Natural killer cell (primary cell): ENCODE measurements at regions not wholly inside any gene's neighbourhood (a gene's known extent, or its start where the extent isn't known, plus 50 kb on each side); places are given as distances from the start of the nearest gene placed in this dataset.
A peak's percentile ranks its signal among the peaks of the same experiment; 100 is the strongest.

ENCODE experiments used
- ATAC-seq, 3 donors: fragments of 150-1000 bp in 2 of 3; fragments of 200-7000 bp in 1 of 3; cut with Tn5 transposase; 1 replicate in 1 of 3; 2 replicates in 2 of 3; pipeline ENCODE4 v1.10.0; 2021; ENCODE audit warnings: mild to moderate bottlenecking in 2 of 3, moderate library complexity in 2 of 3
- DNase-seq, 2 donors: peaks; one replicate each; pipeline versions ENCODE4 v3.0.0 to v3.0.0-alpha.2; 2013 to 2021; ENCODE audit warnings: mixed read lengths in 1 of 2
- H3K27ac ChIP-seq: one replicate; pipeline ENCODE4 v1.5.1; 2013; ENCODE audit warnings: mild to moderate bottlenecking, low read length
- H3K27me3 ChIP-seq: one replicate; pipeline ENCODE4 v1.6.1; 2013; ENCODE audit warnings: low read length; ENCODE audit not compliant: control insufficient read depth, insufficient read depth
- H3K36me3 ChIP-seq: one replicate; pipeline ENCODE4 v1.6.1; 2013; ENCODE audit warnings: low read length; ENCODE audit not compliant: control insufficient read depth, insufficient read depth
- H3K4me1 ChIP-seq: one replicate; pipeline ENCODE4 v1.6.1; 2013; ENCODE audit warnings: low read length; ENCODE audit not compliant: control insufficient read depth, insufficient read depth
- H3K4me3 ChIP-seq: one replicate; pipeline ENCODE4 v1.5.1; 2013; ENCODE audit warnings: low read length
- H3K9me3 ChIP-seq: one replicate; pipeline ENCODE4 v1.6.1; 2013; ENCODE audit warnings: low read length; ENCODE audit not compliant: control insufficient read depth, insufficient read depth
- H3K27ac Mint-ChIP-seq, 2 donors: one replicate each; pipeline ENCODE4 v1.8.0; 2022; ENCODE audit warnings: mild to moderate bottlenecking in 2 of 2, mixed read lengths in 2 of 2, moderate library complexity in 1 of 2
- H3K27me3 Mint-ChIP-seq, 2 donors: one replicate each; pipeline ENCODE4 v1.8.0; 2022; ENCODE audit warnings: low read depth in 2 of 2, mixed read lengths in 2 of 2
- H3K36me3 Mint-ChIP-seq: one replicate; pipeline ENCODE4 v1.8.0; 2022; ENCODE audit warnings: mixed read lengths
- H3K4me1 Mint-ChIP-seq, 2 donors: one replicate each; pipeline ENCODE4 v1.8.0; 2022; ENCODE audit warnings: mixed read lengths in 2 of 2
- H3K4me3 Mint-ChIP-seq: one replicate; pipeline ENCODE4 v1.8.0; 2022; ENCODE audit warnings: mild to moderate bottlenecking, moderate library complexity, mixed read lengths
- H3K9me3 Mint-ChIP-seq, 2 donors: one replicate each; pipeline ENCODE4 v1.8.0; 2022; ENCODE audit warnings: mixed read lengths in 2 of 2
- WGBS: methylation state at CpG from one replicate; pipeline ENCODE4 v1.1.7; 2013; ENCODE audit warnings: missing lambda C conversion rate; ENCODE audit not compliant: insufficient coverage; 5-methylcytosine and 5-hydroxymethylcytosine counted together
- intact Hi-C: fragments of 100-400 bp; cut with micrococcal nuclease; formaldehyde crosslinking; loops from one replicate; pipeline ENCODE4 v1.14.2; 2022
- TF ChIP-seq, protein P1 (sequence below): fragments of 200-600 bp; IDR thresholded peaks from one replicate; pipeline ENCODE4 v1.8.0; 2022; ENCODE audit warnings: antibody characterized with exemption

DNA sequence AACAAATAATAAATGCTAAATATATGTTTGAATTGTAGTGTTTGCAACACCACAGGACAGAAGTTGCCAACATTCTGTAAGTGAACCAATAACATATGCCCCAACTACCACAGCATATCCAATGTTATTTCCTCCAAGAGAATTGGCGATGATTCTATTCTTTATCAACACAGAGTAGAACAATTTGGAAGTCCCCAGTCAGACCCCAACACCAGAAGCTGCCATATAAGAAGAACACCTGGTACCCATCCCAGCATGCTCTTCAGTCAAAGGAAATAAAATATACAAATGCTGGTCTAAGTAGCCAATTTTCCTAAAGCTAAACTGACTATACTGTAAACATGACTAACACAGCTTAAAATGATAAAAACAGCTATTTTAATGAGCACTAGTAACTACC, 145.7 kb downstream of the KLF12 start:
- ATAC-seq (no peak), DNase-seq (no peak)
- H3K9me3 ChIP-seq: no peaks in the 10 kb centered on the region
- intact Hi-C loops: no loop called here
- Mint-ChIP-seq H3K36me3 (no peaks in the 10 kb centered on the region), H3K27ac (peak overlapping the region; percentile 69 to 70), H3K9me3 (no peaks in the 10 kb centered on the region), H3K27me3 (no peaks in the 10 kb centered on the region), H3K4me1 (peaks cover 49 to 51% of the 10 kb centered on the region in 2 donors), H3K4me3 (no peak overlapping the region)
- 94% methylated on average over 1 of the region's 1 CpG for WGBS
- H3K36me3 ChIP-seq: peaks cover 13% of the 10 kb centered on the region
- H3K27me3 ChIP-seq: no peaks in the 10 kb centered on the region
- no peak overlapping the region for H3K4me3 ChIP-seq
- H3K4me1 ChIP-seq: peaks cover 9% of the 10 kb centered on the region
- H3K27ac ChIP-seq: no peak overlapping the region
- TF ChIP-seq, protein P1, sequence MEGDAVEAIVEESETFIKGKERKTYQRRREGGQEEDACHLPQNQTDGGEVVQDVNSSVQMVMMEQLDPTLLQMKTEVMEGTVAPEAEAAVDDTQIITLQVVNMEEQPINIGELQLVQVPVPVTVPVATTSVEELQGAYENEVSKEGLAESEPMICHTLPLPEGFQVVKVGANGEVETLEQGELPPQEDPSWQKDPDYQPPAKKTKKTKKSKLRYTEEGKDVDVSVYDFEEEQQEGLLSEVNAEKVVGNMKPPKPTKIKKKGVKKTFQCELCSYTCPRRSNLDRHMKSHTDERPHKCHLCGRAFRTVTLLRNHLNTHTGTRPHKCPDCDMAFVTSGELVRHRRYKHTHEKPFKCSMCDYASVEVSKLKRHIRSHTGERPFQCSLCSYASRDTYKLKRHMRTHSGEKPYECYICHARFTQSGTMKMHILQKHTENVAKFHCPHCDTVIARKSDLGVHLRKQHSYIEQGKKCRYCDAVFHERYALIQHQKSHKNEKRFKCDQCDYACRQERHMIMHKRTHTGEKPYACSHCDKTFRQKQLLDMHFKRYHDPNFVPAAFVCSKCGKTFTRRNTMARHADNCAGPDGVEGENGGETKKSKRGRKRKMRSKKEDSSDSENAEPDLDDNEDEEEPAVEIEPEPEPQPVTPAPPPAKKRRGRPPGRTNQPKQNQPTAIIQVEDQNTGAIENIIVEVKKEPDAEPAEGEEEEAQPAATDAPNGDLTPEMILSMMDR: no peak

DNA sequence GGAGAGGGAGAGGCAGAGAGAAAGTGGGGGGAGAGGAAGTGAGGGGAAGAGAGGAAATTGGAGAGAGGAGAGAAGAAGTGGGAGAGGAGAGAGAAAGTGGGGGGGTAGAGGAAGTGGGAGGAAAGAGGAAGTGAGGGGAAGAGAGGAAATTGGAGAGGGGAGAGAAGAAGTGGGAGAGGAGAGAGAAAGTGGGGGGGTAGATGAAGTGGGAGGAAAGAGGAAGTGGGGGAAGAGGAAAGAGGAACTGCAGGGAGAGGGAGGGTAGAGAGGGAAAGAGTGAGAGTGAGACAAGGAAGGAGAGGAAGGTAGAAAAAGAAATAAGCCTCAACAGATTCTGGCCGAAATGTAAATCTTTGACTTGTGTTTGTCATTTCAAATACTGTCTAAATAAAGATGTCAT, 146.6 kb downstream of the KLF12 start:
- DNase-seq (no peak), ATAC-seq (no peak)
- peaks cover 12% of the 10 kb centered on the region for H3K36me3 ChIP-seq
- no peaks in the 10 kb centered on the region for H3K9me3 ChIP-seq
- intact Hi-C loops: no loop called here
- no peaks in the 10 kb centered on the region for H3K9me3 Mint-ChIP-seq
- TF ChIP-seq, protein P1: no peak
- peak overlapping the region; percentile 69 to 70 for H3K27ac Mint-ChIP-seq
- peaks cover 49 to 51% of the 10 kb centered on the region in 2 donors for H3K4me1 Mint-ChIP-seq
- no peaks in the 10 kb centered on the region for H3K36me3 Mint-ChIP-seq
- no peak overlapping the region for H3K27ac ChIP-seq
- H3K4me3 ChIP-seq: no peak overlapping the region
- no peak overlapping the region for H3K4me3 Mint-ChIP-seq
- WGBS: 100% methylated on average over 1 of the region's 1 CpG
- no peaks in the 10 kb centered on the region for H3K27me3 ChIP-seq
- H3K27me3 Mint-ChIP-seq: no peaks in the 10 kb centered on the region
- peaks cover 9% of the 10 kb centered on the region for H3K4me1 ChIP-seq

DNA sequence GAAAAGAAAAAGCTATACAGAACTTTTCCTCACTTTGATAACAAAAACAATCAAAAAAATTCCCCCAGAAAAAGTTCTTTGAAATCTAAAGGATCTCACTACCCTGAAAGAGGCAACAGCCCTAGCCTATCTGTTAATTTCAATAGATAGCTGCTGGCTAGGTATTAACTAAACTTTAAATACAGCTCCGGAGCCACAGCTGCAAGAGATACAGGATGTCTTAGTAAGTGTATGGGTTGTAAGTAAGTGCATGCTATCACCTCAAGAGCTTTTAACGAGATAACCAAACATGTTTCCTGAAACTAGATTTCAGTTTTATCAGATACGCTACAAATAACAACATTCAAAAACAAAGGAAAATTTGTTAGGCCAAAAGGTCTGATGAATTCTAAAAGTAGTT, 148.4 kb downstream of the KLF12 start:
- DNase-seq (peak in 1 of 2 donors; percentile 54), ATAC-seq (peak; percentile 58 to 72 (median 67))
- Mint-ChIP-seq H3K4me3 (peak overlapping the region; percentile 73), H3K4me1 (peaks cover 35 to 41% of the 10 kb centered on the region in 2 donors), H3K27me3 (no peaks in the 10 kb centered on the region), H3K27ac (peak overlapping the region; percentile 80 to 83), H3K9me3 (no peaks in the 10 kb centered on the region), H3K36me3 (no peaks in the 10 kb centered on the region)
- intact Hi-C loops: loop anchor here (1.0 kb wide), 1 partner anchor 11 kb away; no protein-coding TSS in a partner anchor
- H3K36me3 ChIP-seq: peaks cover 4% of the 10 kb centered on the region
- H3K4me1 ChIP-seq: peaks cover 9% of the 10 kb centered on the region
- H3K9me3 ChIP-seq: no peaks in the 10 kb centered on the region
- no peaks in the 10 kb centered on the region for H3K27me3 ChIP-seq
- WGBS: 20% methylated on average over 1 of the region's 3 CpGs
- TF ChIP-seq, protein P1: no peak
- H3K27ac ChIP-seq: no peak overlapping the region
- no peak overlapping the region for H3K4me3 ChIP-seq
